ENCODE measurements at regions not wholly inside any gene's neighbourhood (a gene's known extent, or its start where the extent isn't known, plus 50 kb on each side); places are given as distances from the start of the nearest gene placed in this dataset.
A peak's percentile ranks its signal among the peaks of the same experiment; 100 is the strongest.

DNA sequence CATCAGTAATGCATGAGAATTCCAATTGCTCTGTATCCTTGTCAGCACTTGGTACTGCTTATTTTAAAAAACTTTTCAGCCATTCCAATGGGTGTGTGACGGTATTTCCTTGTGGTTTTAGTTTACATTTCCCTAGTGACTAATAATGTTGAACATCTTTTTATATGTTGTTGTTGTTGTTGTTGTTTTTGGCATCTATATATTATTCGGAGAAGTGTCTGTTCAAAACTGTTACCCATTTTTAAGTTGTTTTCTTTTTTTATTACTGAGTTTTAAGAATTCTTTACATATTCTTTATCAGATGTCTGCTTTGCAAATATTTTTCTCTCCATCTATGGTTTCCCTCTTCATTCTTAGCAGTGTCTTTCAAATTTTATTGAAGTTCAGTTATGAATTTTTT, 231.1 kb upstream of the POU3F1 start:
- WGBS, 2 donors = 70 to 73% methylated on average over 2 of the region's 2 CpGs
- H3K27me3 ChIP-seq = no peaks in the 10 kb centered on the region
- H3K9me3 ChIP-seq = peaks cover 0 to 22% (median 3%) of the 10 kb centered on the region in 4 donors
- TF ChIP-seq EP300 (IDR thresholded peaks at IDR 0.05) (no peak), POLR2A (IDR thresholded peaks at IDR 0.05) (no peak)
- TF ChIP-seq, protein P1, sequence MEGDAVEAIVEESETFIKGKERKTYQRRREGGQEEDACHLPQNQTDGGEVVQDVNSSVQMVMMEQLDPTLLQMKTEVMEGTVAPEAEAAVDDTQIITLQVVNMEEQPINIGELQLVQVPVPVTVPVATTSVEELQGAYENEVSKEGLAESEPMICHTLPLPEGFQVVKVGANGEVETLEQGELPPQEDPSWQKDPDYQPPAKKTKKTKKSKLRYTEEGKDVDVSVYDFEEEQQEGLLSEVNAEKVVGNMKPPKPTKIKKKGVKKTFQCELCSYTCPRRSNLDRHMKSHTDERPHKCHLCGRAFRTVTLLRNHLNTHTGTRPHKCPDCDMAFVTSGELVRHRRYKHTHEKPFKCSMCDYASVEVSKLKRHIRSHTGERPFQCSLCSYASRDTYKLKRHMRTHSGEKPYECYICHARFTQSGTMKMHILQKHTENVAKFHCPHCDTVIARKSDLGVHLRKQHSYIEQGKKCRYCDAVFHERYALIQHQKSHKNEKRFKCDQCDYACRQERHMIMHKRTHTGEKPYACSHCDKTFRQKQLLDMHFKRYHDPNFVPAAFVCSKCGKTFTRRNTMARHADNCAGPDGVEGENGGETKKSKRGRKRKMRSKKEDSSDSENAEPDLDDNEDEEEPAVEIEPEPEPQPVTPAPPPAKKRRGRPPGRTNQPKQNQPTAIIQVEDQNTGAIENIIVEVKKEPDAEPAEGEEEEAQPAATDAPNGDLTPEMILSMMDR (IDR thresholded peaks at IDR 0.05) = no peak
- DNase-seq (ENCODE audit: low spot score in 2 of 2) = no peak
- H3K27ac ChIP-seq = no peak overlapping the region
- H3K4me3 ChIP-seq = no peak overlapping the region
- peaks cover 0 to 20% (median 0%) of the 10 kb centered on the region in 4 donors for H3K4me1 ChIP-seq
- H3K36me3 ChIP-seq = no peaks in the 10 kb centered on the region

DNA sequence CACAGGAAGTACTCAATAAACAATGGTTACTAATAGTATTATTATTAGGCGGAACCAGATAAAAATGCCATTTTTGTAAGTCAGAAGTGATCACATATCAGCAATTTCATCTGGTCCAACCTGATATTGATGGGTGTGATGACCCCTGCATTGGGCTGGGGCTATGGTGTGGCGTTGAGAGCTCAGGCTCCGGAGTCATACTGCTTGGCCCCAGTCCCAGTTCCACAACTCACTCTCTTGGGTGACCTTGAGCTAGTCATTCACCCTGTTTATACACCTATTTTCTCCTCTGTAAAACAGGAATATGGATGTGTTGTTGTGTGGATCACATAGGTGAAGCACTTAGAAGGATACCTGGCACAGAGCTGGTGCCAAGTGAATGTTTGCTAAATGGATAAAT, 229.4 kb upstream of the POU3F1 start:
- Histone ChIP-seq H3K27me3 (no peaks in the 10 kb centered on the region), H3K36me3 (no peaks in the 10 kb centered on the region), H3K9me3 (peaks cover 0 to 22% (median 3%) of the 10 kb centered on the region in 4 donors), H3K27ac (no peak overlapping the region), H3K4me1 (peaks cover 0 to 20% (median 0%) of the 10 kb centered on the region in 4 donors), H3K4me3 (no peak overlapping the region)
- TF ChIP-seq POLR2A (IDR thresholded peaks at IDR 0.05) (no peak), EP300 (IDR thresholded peaks at IDR 0.05) (no peak)
- TF ChIP-seq, protein P1 (IDR thresholded peaks at IDR 0.05) = no peak
- no peak for DNase-seq (ENCODE audit: low spot score in 2 of 2)
- 61 to 65% methylated on average over 3 of the region's 3 CpGs for WGBS, 2 donors

DNA sequence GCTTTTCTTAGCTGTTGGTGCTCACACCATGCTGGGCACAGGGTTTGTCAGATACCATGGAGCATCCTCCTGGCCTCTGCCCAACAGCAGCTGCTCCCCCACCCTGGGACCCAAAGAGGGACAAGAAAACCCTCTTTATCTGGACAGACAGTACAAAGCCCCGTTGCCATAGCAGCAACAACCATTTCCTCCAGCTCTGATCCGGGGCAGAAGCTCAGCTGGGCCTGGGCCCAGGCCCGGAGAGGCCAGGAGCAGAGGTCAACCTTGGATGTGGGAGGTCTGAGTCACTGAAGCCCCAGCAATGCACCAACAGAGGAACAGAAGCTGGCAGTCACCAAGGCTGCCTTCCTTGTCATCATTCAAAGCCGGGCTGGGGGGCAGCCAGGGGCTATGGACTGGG, 228.4 kb upstream of the POU3F1 start:
- H3K27ac ChIP-seq = peak overlapping the region in 1 of 4 donors; percentile 20
- peak in 1 of 2 donors; percentile 27 for TF ChIP-seq EP300 (IDR thresholded peaks at IDR 0.05)
- TF ChIP-seq POLR2A (IDR thresholded peaks at IDR 0.05) = no peak
- H3K27me3 ChIP-seq = no peaks in the 10 kb centered on the region
- peaks cover 0 to 20% (median 0%) of the 10 kb centered on the region in 4 donors for H3K4me1 ChIP-seq
- no peak for DNase-seq (ENCODE audit: low spot score in 2 of 2)
- H3K9me3 ChIP-seq = peaks cover 0 to 21% (median 3%) of the 10 kb centered on the region in 4 donors
- H3K36me3 ChIP-seq = no peaks in the 10 kb centered on the region
- 7 to 11% methylated on average over 3 to 4 of the region's 4 CpGs for WGBS, 2 donors
- no peak overlapping the region for H3K4me3 ChIP-seq

DNA sequence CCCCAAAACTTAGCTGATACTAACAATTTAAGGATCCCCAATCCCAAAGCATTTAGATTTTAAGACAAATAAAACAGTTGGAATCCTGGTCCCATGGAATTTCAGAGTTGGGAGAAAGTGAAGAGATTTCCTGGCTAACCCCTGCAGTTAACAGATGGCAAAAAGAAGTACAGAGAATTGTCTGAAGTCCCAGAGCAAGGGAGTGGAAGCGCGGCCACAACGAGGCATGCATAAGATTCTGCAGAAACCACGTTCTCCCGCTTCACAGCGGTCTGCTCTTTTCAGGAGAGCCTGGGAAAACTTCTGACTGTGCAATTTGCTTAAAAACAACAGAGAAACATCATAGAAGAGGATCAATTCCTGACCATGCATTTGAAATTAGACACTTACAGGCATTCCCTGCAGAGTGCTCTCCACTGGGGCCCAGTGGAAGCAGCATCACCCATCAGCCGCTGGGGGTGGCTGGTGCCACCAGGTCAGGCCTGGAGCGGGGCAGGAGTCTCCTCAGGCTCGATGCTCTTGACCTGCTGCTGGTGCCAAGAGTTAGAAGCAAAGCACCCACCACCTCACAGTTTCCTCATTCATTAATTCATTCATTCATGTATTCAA, 226.7 kb upstream of the POU3F1 start:
- Histone ChIP-seq H3K36me3 (no peaks in the 10 kb centered on the region), H3K9me3 (peaks cover 0 to 9% (median 0%) of the 10 kb centered on the region in 4 donors), H3K4me3 (no peak overlapping the region), H3K27me3 (no peaks in the 10 kb centered on the region), H3K4me1 (peaks cover 0 to 20% (median 0%) of the 10 kb centered on the region in 4 donors), H3K27ac (no peak overlapping the region)
- 54 to 65% methylated on average over 9 of the region's 9 CpGs for WGBS, 2 donors
- TF ChIP-seq POLR2A (IDR thresholded peaks at IDR 0.05) (no peak), EP300 (IDR thresholded peaks at IDR 0.05) (no peak)
- TF ChIP-seq, protein P1 (IDR thresholded peaks at IDR 0.05) = no peak
- DNase-seq (ENCODE audit: low spot score in 2 of 2) = no peak

DNA sequence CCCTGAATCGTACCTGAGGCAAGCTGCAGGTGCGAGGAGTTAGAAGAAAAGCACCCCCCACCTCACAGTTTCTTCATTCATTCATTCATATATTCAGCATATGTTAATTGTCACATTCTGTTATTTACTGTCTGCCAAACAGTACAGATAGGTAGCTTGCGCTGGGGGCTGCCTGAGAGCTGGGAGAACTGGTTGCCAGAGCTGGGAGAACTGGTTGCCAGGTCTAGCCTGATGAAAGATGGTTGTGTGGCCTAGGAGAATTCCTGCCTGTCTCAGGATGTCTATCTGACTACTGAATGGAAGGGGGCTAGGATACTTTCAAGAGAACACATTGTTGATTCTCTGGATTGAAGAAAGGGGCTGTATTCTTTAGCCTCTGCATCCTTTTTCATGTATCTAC, 225.9 kb upstream of the POU3F1 start:
- no peak for DNase-seq (ENCODE audit: low spot score in 2 of 2)
- H3K27me3 ChIP-seq = no peaks in the 10 kb centered on the region
- TF ChIP-seq POLR2A (IDR thresholded peaks at IDR 0.05) = no peak
- TF ChIP-seq, protein P1 (IDR thresholded peaks at IDR 0.05) = no peak
- no peak for TF ChIP-seq EP300 (IDR thresholded peaks at IDR 0.05)
- no peak overlapping the region for H3K27ac ChIP-seq
- peaks cover 0 to 2% (median 0%) of the 10 kb centered on the region in 4 donors for H3K9me3 ChIP-seq
- peaks cover 0 to 20% (median 0%) of the 10 kb centered on the region in 4 donors for H3K4me1 ChIP-seq
- 95 to 96% methylated on average over 3 of the region's 3 CpGs for WGBS, 2 donors
- H3K4me3 ChIP-seq = no peak overlapping the region
- no peaks in the 10 kb centered on the region for H3K36me3 ChIP-seq
